ENCODE measurements at regions not wholly inside any gene's neighbourhood (a gene's known extent, or its start where the extent isn't known, plus 50 kb on each side); places are given as distances from the start of the nearest gene placed in this dataset.

GRCh38 chr13:65461590-65461989, 1768.5 kb downstream of the PCDH9 start:
- no peak for TF ChIP-seq ZNF274 (IDR thresholded peaks at IDR 0.05; ENCODE audit: low read depth, low read length)
- TF ChIP-seq EZH2 (IDR thresholded peaks at IDR 0.05): no peak
- TF ChIP-seq, protein P1, sequence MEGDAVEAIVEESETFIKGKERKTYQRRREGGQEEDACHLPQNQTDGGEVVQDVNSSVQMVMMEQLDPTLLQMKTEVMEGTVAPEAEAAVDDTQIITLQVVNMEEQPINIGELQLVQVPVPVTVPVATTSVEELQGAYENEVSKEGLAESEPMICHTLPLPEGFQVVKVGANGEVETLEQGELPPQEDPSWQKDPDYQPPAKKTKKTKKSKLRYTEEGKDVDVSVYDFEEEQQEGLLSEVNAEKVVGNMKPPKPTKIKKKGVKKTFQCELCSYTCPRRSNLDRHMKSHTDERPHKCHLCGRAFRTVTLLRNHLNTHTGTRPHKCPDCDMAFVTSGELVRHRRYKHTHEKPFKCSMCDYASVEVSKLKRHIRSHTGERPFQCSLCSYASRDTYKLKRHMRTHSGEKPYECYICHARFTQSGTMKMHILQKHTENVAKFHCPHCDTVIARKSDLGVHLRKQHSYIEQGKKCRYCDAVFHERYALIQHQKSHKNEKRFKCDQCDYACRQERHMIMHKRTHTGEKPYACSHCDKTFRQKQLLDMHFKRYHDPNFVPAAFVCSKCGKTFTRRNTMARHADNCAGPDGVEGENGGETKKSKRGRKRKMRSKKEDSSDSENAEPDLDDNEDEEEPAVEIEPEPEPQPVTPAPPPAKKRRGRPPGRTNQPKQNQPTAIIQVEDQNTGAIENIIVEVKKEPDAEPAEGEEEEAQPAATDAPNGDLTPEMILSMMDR (IDR thresholded peaks at IDR 0.05 in 2 of 3, conservative IDR thresholded peaks at IDR 0.05 in 1 of 3; ENCODE audit: borderline replicate concordance in 1 of 3, insufficient read depth in 1 of 3, low read depth in 2 of 3, low read length in 2 of 3): no peak
- no peak for TF ChIP-seq MAX (IDR thresholded peaks at IDR 0.05)
- TF ChIP-seq YY1 (IDR thresholded peaks at IDR 0.05; ENCODE audit: extremely low read depth, insufficient replicate concordance, low read depth, low read length): no peak
- TF ChIP-seq, protein P2, sequence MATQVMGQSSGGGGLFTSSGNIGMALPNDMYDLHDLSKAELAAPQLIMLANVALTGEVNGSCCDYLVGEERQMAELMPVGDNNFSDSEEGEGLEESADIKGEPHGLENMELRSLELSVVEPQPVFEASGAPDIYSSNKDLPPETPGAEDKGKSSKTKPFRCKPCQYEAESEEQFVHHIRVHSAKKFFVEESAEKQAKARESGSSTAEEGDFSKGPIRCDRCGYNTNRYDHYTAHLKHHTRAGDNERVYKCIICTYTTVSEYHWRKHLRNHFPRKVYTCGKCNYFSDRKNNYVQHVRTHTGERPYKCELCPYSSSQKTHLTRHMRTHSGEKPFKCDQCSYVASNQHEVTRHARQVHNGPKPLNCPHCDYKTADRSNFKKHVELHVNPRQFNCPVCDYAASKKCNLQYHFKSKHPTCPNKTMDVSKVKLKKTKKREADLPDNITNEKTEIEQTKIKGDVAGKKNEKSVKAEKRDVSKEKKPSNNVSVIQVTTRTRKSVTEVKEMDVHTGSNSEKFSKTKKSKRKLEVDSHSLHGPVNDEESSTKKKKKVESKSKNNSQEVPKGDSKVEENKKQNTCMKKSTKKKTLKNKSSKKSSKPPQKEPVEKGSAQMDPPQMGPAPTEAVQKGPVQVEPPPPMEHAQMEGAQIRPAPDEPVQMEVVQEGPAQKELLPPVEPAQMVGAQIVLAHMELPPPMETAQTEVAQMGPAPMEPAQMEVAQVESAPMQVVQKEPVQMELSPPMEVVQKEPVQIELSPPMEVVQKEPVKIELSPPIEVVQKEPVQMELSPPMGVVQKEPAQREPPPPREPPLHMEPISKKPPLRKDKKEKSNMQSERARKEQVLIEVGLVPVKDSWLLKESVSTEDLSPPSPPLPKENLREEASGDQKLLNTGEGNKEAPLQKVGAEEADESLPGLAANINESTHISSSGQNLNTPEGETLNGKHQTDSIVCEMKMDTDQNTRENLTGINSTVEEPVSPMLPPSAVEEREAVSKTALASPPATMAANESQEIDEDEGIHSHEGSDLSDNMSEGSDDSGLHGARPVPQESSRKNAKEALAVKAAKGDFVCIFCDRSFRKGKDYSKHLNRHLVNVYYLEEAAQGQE (IDR thresholded peaks at IDR 0.05; ENCODE audit: low read depth): no peak
- TF ChIP-seq POLR2AphosphoS5 (IDR thresholded peaks at IDR 0.05; ENCODE audit: low read depth, low read length): no peak

Data from HCT116 (cell line).